K562 (cell line): ENCODE measurements at regions not wholly inside any gene's neighbourhood (a gene's known extent, or its start where the extent isn't known, plus 50 kb on each side); places are given as distances from the start of the nearest gene placed in this dataset.

Experiments used
- CBX8 ChIP-seq: fragments of 200-600 bp; sonication (generic); IDR thresholded peaks from 2 replicates; pipeline ENCODE4 v1.6.1; 2012; ENCODE audit warnings: borderline replicate concordance, mixed run types, low read depth, mild to moderate bottlenecking, moderate library complexity, mixed read lengths, low read length, control low read depth, inconsistent platforms; ENCODE audit not compliant: poor library complexity, severe bottlenecking; ENCODE audit errors: extremely low read depth
- CHD1 ChIP-seq: fragments of 200-600 bp; sonication (generic); IDR thresholded peaks from one replicate; pipeline ENCODE4 v1.6.1; 2012; ENCODE audit warnings: mild to moderate bottlenecking, moderate library complexity, low read length, inconsistent platforms
- CHD2 ChIP-seq: IDR thresholded peaks from 2 replicates; pipeline ENCODE4 v1.6.1; 2011; ENCODE audit warnings: low read depth, low read length
- CTBP1 ChIP-seq: fragments of 450-650 bp; IDR thresholded peaks from 2 replicates; pipeline ENCODE4 v1.6.1; 2016; ENCODE audit warnings: borderline replicate concordance
- HDAC6 ChIP-seq: IDR thresholded peaks from 2 replicates; pipeline ENCODE4 v1.6.1; 2012; ENCODE audit warnings: low read depth, mild to moderate bottlenecking, control low read depth, inconsistent platforms, low read length, moderate library complexity
- HEY1 ChIP-seq: fragments of 250-450 bp; sonication (Bioruptor Pico); IDR thresholded peaks from 2 replicates; pipeline ENCODE4 v1.5.0; 2020; ENCODE audit warnings: mild to moderate bottlenecking, moderate library complexity, borderline replicate concordance
- KLF13 ChIP-seq: fragments of 450-650 bp; IDR thresholded peaks from 2 replicates; pipeline ENCODE4 v1.6.1; 2016; ENCODE audit warnings: missing genetic modification characterization, low read depth, mild to moderate bottlenecking, missing compliant biosample characterization, moderate library complexity, borderline replicate concordance
- PCBP1 ChIP-seq: fragments of 200-400 bp; formaldehyde crosslinking; IDR thresholded peaks from 2 replicates; pipeline ENCODE4 v1.6.1; 2018; ENCODE audit warnings: mild to moderate bottlenecking, low read depth, low read length; ENCODE audit not compliant: poor library complexity, severe bottlenecking
- RAD21 ChIP-seq, 2 experiments: fragments of 250-450 bp in 1 of 2; fragments of 450-650 bp in 1 of 2; sonication (Bioruptor Pico) in 1 of 2; formaldehyde crosslinking in 1 of 2; IDR thresholded peaks in 1 of 2; conservative IDR thresholded peaks in 1 of 2; 2 replicates each; pipeline versions ENCODE4 v1.4.0 to v1.8.0; 2020 to 2022; ENCODE audit warnings: mild to moderate bottlenecking in 2 of 2, moderate library complexity in 1 of 2
- SP1 ChIP-seq: sonication (generic); formaldehyde crosslinking; IDR thresholded peaks from 2 replicates; pipeline ENCODE4 v1.8.1; 2022; ENCODE audit warnings: mild to moderate bottlenecking, missing genetic modification reagents
- TAF1 ChIP-seq: IDR thresholded peaks from 2 replicates; pipeline ENCODE4 v1.6.1; 2011; ENCODE audit warnings: mild to moderate bottlenecking, low read length, moderate library complexity; ENCODE audit not compliant: insufficient read depth, control insufficient read depth, severe bottlenecking; ENCODE audit errors: extremely low read depth
- ZNF274 ChIP-seq: IDR thresholded peaks from 2 replicates; pipeline ENCODE4 v1.6.1; 2011; ENCODE audit warnings: low read depth, mild to moderate bottlenecking, low read length, moderate library complexity, borderline replicate concordance
- ZNF699 ChIP-seq: fragments of 250-450 bp; sonication (Bioruptor Pico); IDR thresholded peaks from 2 replicates; pipeline ENCODE4 v1.8.0; 2021; ENCODE audit warnings: mild to moderate bottlenecking, moderate library complexity; ENCODE audit not compliant: insufficient replicate concordance
- TF ChIP-seq, protein P1 (sequence below), 3 experiments: IDR thresholded peaks in 2 of 3; conservative IDR thresholded peaks in 1 of 3; 2 replicates each; pipeline ENCODE4 v1.5.1; 2011 to 2012; ENCODE audit warnings: low read length in 3 of 3, mild to moderate bottlenecking in 3 of 3, control low read depth in 2 of 3, improper control_type of control experiment in 1 of 3, inconsistent platforms in 1 of 3, low read depth in 1 of 3, mixed read lengths in 1 of 3, moderate library complexity in 1 of 3; ENCODE audit not compliant: insufficient read depth in 2 of 3

DNA sequence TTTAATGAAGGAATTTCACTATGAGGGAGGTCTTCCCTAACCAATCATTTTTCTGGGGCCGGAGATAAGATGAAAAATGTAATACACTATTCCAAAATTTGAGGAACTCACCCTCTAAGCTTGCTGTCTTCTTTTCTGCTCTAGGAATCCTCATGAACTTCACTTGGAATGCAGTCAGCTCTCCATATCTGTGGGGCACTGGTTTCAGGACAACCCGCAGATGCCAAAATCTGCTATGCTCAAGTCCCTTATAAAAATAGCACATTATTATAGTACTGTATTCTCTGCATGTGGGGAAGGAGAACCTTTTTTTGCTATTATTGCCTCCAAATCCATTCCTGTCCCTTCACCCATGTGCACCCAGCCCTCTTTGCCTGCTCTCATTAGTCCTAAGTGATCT, 146.0 kb downstream of the ABCA8 start:
- TF ChIP-seq HDAC6: no peak
- no peak for TF ChIP-seq RAD21 (CRISPR knock-in tag; conservative IDR thresholded peaks at IDR 0.05 in 1 of 2, IDR thresholded peaks at IDR 0.05 in 1 of 2)
- TF ChIP-seq CHD2: no peak
- no peak for TF ChIP-seq SP1 (CRISPR knock-in tag)
- TF ChIP-seq CBX8: no peak
- no peak for TF ChIP-seq HEY1 (CRISPR knock-in tag)
- TF ChIP-seq, protein P1, sequence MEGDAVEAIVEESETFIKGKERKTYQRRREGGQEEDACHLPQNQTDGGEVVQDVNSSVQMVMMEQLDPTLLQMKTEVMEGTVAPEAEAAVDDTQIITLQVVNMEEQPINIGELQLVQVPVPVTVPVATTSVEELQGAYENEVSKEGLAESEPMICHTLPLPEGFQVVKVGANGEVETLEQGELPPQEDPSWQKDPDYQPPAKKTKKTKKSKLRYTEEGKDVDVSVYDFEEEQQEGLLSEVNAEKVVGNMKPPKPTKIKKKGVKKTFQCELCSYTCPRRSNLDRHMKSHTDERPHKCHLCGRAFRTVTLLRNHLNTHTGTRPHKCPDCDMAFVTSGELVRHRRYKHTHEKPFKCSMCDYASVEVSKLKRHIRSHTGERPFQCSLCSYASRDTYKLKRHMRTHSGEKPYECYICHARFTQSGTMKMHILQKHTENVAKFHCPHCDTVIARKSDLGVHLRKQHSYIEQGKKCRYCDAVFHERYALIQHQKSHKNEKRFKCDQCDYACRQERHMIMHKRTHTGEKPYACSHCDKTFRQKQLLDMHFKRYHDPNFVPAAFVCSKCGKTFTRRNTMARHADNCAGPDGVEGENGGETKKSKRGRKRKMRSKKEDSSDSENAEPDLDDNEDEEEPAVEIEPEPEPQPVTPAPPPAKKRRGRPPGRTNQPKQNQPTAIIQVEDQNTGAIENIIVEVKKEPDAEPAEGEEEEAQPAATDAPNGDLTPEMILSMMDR (IDR thresholded peaks at IDR 0.05 in 2 of 3, conservative IDR thresholded peaks at IDR 0.05 in 1 of 3; ENCODE audit: insufficient read depth in 2 of 3, low read depth in 1 of 3, low read length in 3 of 3): no peak
- TF ChIP-seq CHD1: no peak
- no peak for TF ChIP-seq ZNF274
- TF ChIP-seq CTBP1: no peak
- no peak for TF ChIP-seq PCBP1
- no peak for TF ChIP-seq ZNF699
- TF ChIP-seq KLF13 (tag): no peak
- TF ChIP-seq TAF1: no peak
